ENCODE measurements at regions not wholly inside any gene's neighbourhood (a gene's known extent, or its start where the extent isn't known, plus 50 kb on each side); places are given as distances from the start of the nearest gene placed in this dataset.

GRCh38 chr3:152043620-152044019 lies 170.2 kb downstream of the SUCNR1 start:
- Histone ChIP-seq H3K36me3 (ENCODE audit: control insufficient read depth, low read length) (no peaks in the 10 kb centered on the region), H3K27me3 (ENCODE audit: control insufficient read depth, low read length) (no peaks in the 10 kb centered on the region), H3K4me3 (ENCODE audit: low read length) (no peak overlapping the region), H3K79me2 (ENCODE audit: control insufficient read depth, low read length) (no peaks in the 10 kb centered on the region), H3F3A (ENCODE audit: control insufficient read depth, insufficient read depth) (no peaks in the 10 kb centered on the region), H3K9me3 (ENCODE audit: control insufficient read depth, insufficient read depth, low read length) (no peaks in the 10 kb centered on the region), H3K27ac (ENCODE audit: low read depth, low read length) (no peak overlapping the region), H3K4me2 (ENCODE audit: low read length) (no peak overlapping the region), H3K4me1 (ENCODE audit: control insufficient read depth, low read length) (no peaks in the 10 kb centered on the region), H4K20me1 (ENCODE audit: control insufficient read depth, insufficient read depth, low read depth, low read length) (no peaks in the 10 kb centered on the region), H3K9me2 (replicated peaks; ENCODE audit: control insufficient read depth, low read length) (no peaks in the 10 kb centered on the region)
- TF ChIP-seq EZH2phosphoT487 (IDR thresholded peaks at IDR 0.05; ENCODE audit: borderline replicate concordance, low read length) (no peak), CTCF (IDR thresholded peaks at IDR 0.05; ENCODE audit: low read depth, low read length, poor library complexity, severe bottlenecking) (no peak)

- Histone ChIP-seq H3F3A (ENCODE audit: control insufficient read depth, insufficient read depth) (no peaks in the 10 kb centered on the region), H3K36me3 (ENCODE audit: control insufficient read depth, low read length) (no peaks in the 10 kb centered on the region), H3K9me3 (ENCODE audit: control insufficient read depth, insufficient read depth, low read length) (no peaks in the 10 kb centered on the region), H3K79me2 (ENCODE audit: control insufficient read depth, low read length) (no peaks in the 10 kb centered on the region), H3K4me3 (ENCODE audit: low read length) (no peak overlapping the region), H3K27ac (ENCODE audit: low read depth, low read length) (no peak overlapping the region), H3K4me1 (ENCODE audit: control insufficient read depth, low read length) (no peaks in the 10 kb centered on the region), H3K9me2 (replicated peaks; ENCODE audit: control insufficient read depth, low read length) (no peaks in the 10 kb centered on the region), H3K27me3 (ENCODE audit: control insufficient read depth, low read length) (no peaks in the 10 kb centered on the region), H3K4me2 (ENCODE audit: low read length) (no peak overlapping the region), H4K20me1 (ENCODE audit: control insufficient read depth, insufficient read depth, low read depth, low read length) (no peaks in the 10 kb centered on the region)
- TF ChIP-seq CTCF (IDR thresholded peaks at IDR 0.05; ENCODE audit: low read depth, low read length, poor library complexity, severe bottlenecking): no peak
- no peak for TF ChIP-seq EZH2phosphoT487 (IDR thresholded peaks at IDR 0.05; ENCODE audit: borderline replicate concordance, low read length)
Observed at GRCh38 chr3:152046280-152046679, 172.8 kb downstream of the SUCNR1 start.

GRCh38 chr3:152047465-152047864 lies 174.0 kb downstream of the SUCNR1 start:
- Histone ChIP-seq H3K4me1 (ENCODE audit: control insufficient read depth, low read length) (no peaks in the 10 kb centered on the region), H3K79me2 (ENCODE audit: control insufficient read depth, low read length) (no peaks in the 10 kb centered on the region), H3K27me3 (ENCODE audit: control insufficient read depth, low read length) (no peaks in the 10 kb centered on the region), H4K20me1 (ENCODE audit: control insufficient read depth, insufficient read depth, low read depth, low read length) (no peaks in the 10 kb centered on the region), H3K27ac (ENCODE audit: low read depth, low read length) (no peak overlapping the region), H3K36me3 (ENCODE audit: control insufficient read depth, low read length) (no peaks in the 10 kb centered on the region), H3K4me2 (ENCODE audit: low read length) (no peak overlapping the region), H3K4me3 (ENCODE audit: low read length) (no peak overlapping the region), H3F3A (ENCODE audit: control insufficient read depth, insufficient read depth) (no peaks in the 10 kb centered on the region), H3K9me2 (replicated peaks; ENCODE audit: control insufficient read depth, low read length) (no peaks in the 10 kb centered on the region), H3K9me3 (ENCODE audit: control insufficient read depth, insufficient read depth, low read length) (no peaks in the 10 kb centered on the region)
- TF ChIP-seq CTCF (IDR thresholded peaks at IDR 0.05; ENCODE audit: low read depth, low read length, poor library complexity, severe bottlenecking) (no peak), EZH2phosphoT487 (IDR thresholded peaks at IDR 0.05; ENCODE audit: borderline replicate concordance, low read length) (no peak)

GRCh38 chr3:152048831-152049230 lies 175.4 kb downstream of the SUCNR1 start:
- Histone ChIP-seq H3K4me2 (ENCODE audit: low read length) (no peak overlapping the region), H3K79me2 (ENCODE audit: control insufficient read depth, low read length) (no peaks in the 10 kb centered on the region), H3K36me3 (ENCODE audit: control insufficient read depth, low read length) (no peaks in the 10 kb centered on the region), H4K20me1 (ENCODE audit: control insufficient read depth, insufficient read depth, low read depth, low read length) (no peaks in the 10 kb centered on the region), H3K4me3 (ENCODE audit: low read length) (no peak overlapping the region), H3K9me3 (ENCODE audit: control insufficient read depth, insufficient read depth, low read length) (no peaks in the 10 kb centered on the region), H3K9me2 (replicated peaks; ENCODE audit: control insufficient read depth, low read length) (no peaks in the 10 kb centered on the region), H3F3A (ENCODE audit: control insufficient read depth, insufficient read depth) (no peaks in the 10 kb centered on the region), H3K27ac (ENCODE audit: low read depth, low read length) (no peak overlapping the region), H3K4me1 (ENCODE audit: control insufficient read depth, low read length) (no peaks in the 10 kb centered on the region), H3K27me3 (ENCODE audit: control insufficient read depth, low read length) (no peaks in the 10 kb centered on the region)
- TF ChIP-seq CTCF (IDR thresholded peaks at IDR 0.05; ENCODE audit: low read depth, low read length, poor library complexity, severe bottlenecking): no peak
- no peak for TF ChIP-seq EZH2phosphoT487 (IDR thresholded peaks at IDR 0.05; ENCODE audit: borderline replicate concordance, low read length)
